Uterus (tissue), 3 donors: ENCODE measurements at regions not wholly inside any gene's neighbourhood (a gene's known extent, or its start where the extent isn't known, plus 50 kb on each side); places are given as distances from the start of the nearest gene placed in this dataset.

Experiments used
- DNase-seq, 2 donors: peaks; one replicate each; pipeline ENCODE4 v3.0.0-alpha.2; 2019 to 2020
- H3K27ac ChIP-seq, 2 donors: fragments of 200-600 bp; sonication (generic); 1 replicate in 1 of 2; 2 replicates in 1 of 2; pipeline ENCODE4 v1.5.1; 2016 to 2018
- H3K27me3 ChIP-seq, 2 donors: fragments of 200-600 bp; sonication (generic); one replicate each; pipeline ENCODE4 v1.5.1; 2018 to 2019; ENCODE audit warnings: control low read depth in 1 of 2
- H3K36me3 ChIP-seq, 2 donors: fragments of 200-600 bp; sonication (generic); one replicate each; pipeline ENCODE4 v1.5.1; 2019; ENCODE audit warnings: control low read depth in 1 of 2
- H3K4me1 ChIP-seq, 2 donors: fragments of 200-600 bp; sonication (generic); one replicate each; pipeline ENCODE4 v1.5.1; 2018 to 2019; ENCODE audit warnings: control low read depth in 1 of 2
- H3K4me3 ChIP-seq, 2 donors: fragments of 200-600 bp; sonication (generic); 1 replicate in 1 of 2; 2 replicates in 1 of 2; pipeline ENCODE4 v1.5.1; 2018 to 2019; ENCODE audit warnings: mild to moderate bottlenecking in 1 of 2
- H3K9me3 ChIP-seq, 2 donors: fragments of 200-600 bp; sonication (generic); one replicate each; pipeline ENCODE4 v1.5.1; 2019; ENCODE audit warnings: control low read depth in 1 of 2
- POLR2A ChIP-seq, 2 donors: fragments of 450-650 bp; IDR thresholded peaks; one replicate each; pipeline ENCODE4 v1.6.1; 2016; ENCODE audit warnings: antibody characterized with exemption in 2 of 2, mild to moderate bottlenecking in 1 of 2, moderate library complexity in 1 of 2
- intact Hi-C: fragments of 100-400 bp; cut with DNase I; formaldehyde crosslinking; loops from one replicate; pipeline ENCODE4 v1.15.1; 2023; ENCODE audit warnings: low total_unique reads
- TF ChIP-seq, protein P1 (sequence below), 4 experiments: fragments of 200-600 bp in 2 of 4; fragments of 450-650 bp in 2 of 4; sonication (generic) in 2 of 4; IDR thresholded peaks; one replicate each; pipeline ENCODE4 v1.5.1; 2016 to 2019; ENCODE audit warnings: antibody characterized with exemption in 4 of 4, mild to moderate bottlenecking in 2 of 4, moderate library complexity in 1 of 4
- donor health status: DM: yes; HTN: yes; CAD: no.

DNA sequence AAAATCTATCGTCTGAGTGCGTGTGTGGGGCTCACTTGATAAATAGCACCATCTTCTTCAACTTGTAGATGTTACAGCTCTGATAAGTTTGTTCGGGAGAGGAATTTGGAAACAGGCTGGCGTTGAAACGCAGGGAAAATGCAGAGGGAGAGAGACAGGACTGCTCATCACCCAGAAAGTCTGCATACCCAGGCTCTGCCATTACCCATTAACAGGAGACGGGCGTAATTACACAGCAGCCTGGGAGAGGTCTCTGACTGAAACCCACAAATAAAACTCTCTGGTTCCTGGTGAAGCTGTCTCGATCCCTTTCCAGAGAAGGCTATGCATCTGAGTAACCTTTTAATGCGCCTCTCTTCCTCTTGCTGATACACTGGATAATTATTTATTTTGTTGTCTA is 547.3 kb downstream of the BCL11B start:
- no peak overlapping the region for H3K4me3 ChIP-seq
- DNase-seq: no peak
- TF ChIP-seq, protein P1, sequence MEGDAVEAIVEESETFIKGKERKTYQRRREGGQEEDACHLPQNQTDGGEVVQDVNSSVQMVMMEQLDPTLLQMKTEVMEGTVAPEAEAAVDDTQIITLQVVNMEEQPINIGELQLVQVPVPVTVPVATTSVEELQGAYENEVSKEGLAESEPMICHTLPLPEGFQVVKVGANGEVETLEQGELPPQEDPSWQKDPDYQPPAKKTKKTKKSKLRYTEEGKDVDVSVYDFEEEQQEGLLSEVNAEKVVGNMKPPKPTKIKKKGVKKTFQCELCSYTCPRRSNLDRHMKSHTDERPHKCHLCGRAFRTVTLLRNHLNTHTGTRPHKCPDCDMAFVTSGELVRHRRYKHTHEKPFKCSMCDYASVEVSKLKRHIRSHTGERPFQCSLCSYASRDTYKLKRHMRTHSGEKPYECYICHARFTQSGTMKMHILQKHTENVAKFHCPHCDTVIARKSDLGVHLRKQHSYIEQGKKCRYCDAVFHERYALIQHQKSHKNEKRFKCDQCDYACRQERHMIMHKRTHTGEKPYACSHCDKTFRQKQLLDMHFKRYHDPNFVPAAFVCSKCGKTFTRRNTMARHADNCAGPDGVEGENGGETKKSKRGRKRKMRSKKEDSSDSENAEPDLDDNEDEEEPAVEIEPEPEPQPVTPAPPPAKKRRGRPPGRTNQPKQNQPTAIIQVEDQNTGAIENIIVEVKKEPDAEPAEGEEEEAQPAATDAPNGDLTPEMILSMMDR (IDR thresholded peaks at IDR 0.05): no peak
- no peak for TF ChIP-seq POLR2A (IDR thresholded peaks at IDR 0.05)
- intact Hi-C loops: no loop called here
- H3K27me3 ChIP-seq: no peaks in the 10 kb centered on the region
- no peaks in the 10 kb centered on the region for H3K9me3 ChIP-seq
- H3K4me1 ChIP-seq: no peaks in the 10 kb centered on the region
- H3K36me3 ChIP-seq: no peaks in the 10 kb centered on the region
- H3K27ac ChIP-seq: no peak overlapping the region

DNA sequence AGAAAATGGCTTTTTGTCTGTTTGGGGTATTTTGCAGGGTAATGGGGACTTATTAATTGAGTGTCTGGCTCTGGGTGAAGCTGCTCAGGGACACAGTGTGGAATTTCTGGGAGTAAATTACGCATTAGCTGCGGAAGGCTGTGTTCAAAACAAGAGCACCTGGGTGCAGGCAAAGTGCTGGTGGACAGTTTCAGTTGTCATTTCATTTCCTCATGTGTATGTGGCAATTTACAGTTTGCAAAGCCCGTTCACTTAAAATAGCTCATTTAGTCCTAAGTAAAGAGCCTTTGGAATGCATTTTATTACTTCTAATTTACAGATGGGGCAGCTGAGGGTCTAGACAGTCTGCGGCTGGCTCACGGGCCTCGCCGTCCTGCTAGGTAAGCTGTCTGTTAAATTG is 546.8 kb downstream of the BCL11B start:
- Histone ChIP-seq H3K27me3 (no peaks in the 10 kb centered on the region), H3K4me3 (no peak overlapping the region), H3K4me1 (no peaks in the 10 kb centered on the region), H3K9me3 (no peaks in the 10 kb centered on the region), H3K27ac (no peak overlapping the region), H3K36me3 (no peaks in the 10 kb centered on the region)
- TF ChIP-seq POLR2A (IDR thresholded peaks at IDR 0.05): no peak
- TF ChIP-seq, protein P1 (IDR thresholded peaks at IDR 0.05): no peak
- intact Hi-C loops: no loop called here
- no peak for DNase-seq

GRCh38 chr14:98725676-98726075 is 546.3 kb downstream of the BCL11B start:
- no peak overlapping the region for H3K4me3 ChIP-seq
- H3K36me3 ChIP-seq: no peaks in the 10 kb centered on the region
- no peak for DNase-seq
- no peak for TF ChIP-seq POLR2A (IDR thresholded peaks at IDR 0.05)
- TF ChIP-seq, protein P1 (IDR thresholded peaks at IDR 0.05): no peak
- no peaks in the 10 kb centered on the region for H3K9me3 ChIP-seq
- no peaks in the 10 kb centered on the region for H3K27me3 ChIP-seq
- intact Hi-C loops: no loop called here
- H3K4me1 ChIP-seq: no peaks in the 10 kb centered on the region
- no peak overlapping the region for H3K27ac ChIP-seq

DNA sequence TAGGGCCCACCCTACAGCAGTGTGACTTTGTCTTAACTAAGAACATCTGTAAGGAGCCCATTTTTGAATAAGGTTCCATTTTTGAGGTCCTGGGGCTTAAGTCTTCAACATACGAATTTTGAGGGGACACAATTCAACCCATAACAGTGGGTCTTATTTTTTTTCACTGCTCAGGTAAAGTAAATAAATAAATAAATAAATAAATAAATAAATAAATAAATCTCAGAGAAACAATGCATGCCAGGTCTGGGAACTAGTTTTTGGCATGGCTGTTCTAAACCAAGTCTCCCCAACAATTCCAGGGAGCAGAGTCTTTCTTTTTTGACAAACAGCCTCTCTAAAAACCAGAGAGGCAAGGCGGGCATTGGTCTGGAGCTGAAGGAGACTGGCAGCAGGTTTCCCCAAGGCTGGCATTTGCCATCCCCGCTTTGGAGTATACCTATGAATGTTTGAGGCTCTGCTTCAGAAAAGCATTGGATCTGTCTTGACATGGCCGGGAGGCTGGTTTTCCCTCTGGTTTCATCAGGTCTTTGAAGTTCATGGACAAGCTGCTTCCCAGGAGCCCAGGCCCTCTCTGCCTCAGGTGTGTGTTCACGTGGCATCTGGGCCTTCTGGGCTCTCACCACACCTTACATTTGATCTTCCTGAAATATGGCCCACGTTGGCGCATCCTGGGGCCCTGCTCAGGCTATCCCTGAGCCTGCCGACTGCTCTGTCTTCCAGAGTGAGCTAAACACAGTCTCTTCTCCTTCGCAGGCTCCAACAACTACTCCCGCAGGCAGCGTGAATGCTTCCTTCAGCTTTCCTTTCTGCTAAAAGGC is 545.2 kb downstream of the BCL11B start:
- H3K36me3 ChIP-seq: no peaks in the 10 kb centered on the region
- no peak overlapping the region for H3K4me3 ChIP-seq
- no peak for TF ChIP-seq POLR2A (IDR thresholded peaks at IDR 0.05)
- TF ChIP-seq, protein P1 (IDR thresholded peaks at IDR 0.05): no peak
- intact Hi-C loops: no loop called here
- DNase-seq: no peak
- H3K27me3 ChIP-seq: no peaks in the 10 kb centered on the region
- no peak overlapping the region for H3K27ac ChIP-seq
- no peaks in the 10 kb centered on the region for H3K4me1 ChIP-seq
- no peaks in the 10 kb centered on the region for H3K9me3 ChIP-seq

DNA sequence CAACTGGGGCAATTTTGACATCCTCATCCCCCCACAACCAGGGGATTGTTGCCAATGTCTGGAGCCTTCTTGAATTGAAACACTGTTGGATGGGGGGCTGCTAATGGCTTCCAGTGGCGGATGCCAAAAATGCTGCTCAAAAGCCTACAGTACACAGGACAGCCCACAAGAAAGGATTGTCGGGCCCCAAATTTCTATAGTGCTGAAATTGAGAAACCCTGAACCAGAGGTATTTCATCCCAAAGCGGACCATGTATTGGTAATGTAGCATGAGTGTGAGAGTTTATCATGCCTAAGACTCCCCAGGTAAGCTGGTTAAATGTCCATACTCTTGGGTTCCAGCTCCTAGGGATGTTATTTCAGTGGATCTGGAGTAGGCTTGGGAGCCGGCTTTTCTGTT is 544.0 kb downstream of the BCL11B start:
- no peaks in the 10 kb centered on the region for H3K27me3 ChIP-seq
- intact Hi-C loops: no loop called here
- H3K4me3 ChIP-seq: no peak overlapping the region
- H3K36me3 ChIP-seq: no peaks in the 10 kb centered on the region
- no peak for DNase-seq
- H3K27ac ChIP-seq: no peak overlapping the region
- H3K9me3 ChIP-seq: no peaks in the 10 kb centered on the region
- TF ChIP-seq POLR2A (IDR thresholded peaks at IDR 0.05): no peak
- TF ChIP-seq, protein P1 (IDR thresholded peaks at IDR 0.05): no peak
- H3K4me1 ChIP-seq: no peaks in the 10 kb centered on the region
